T-cell (primary cell): ENCODE measurements at regions not wholly inside any gene's neighbourhood (a gene's known extent, or its start where the extent isn't known, plus 50 kb on each side); places are given as distances from the start of the nearest gene placed in this dataset.

Experiments
- ATAC-seq, 4 experiments: fragments of 200-7000 bp in 3 of 4; fragments of 150-1000 bp in 1 of 4; cut with Tn5 transposase; replicated peaks in 1 of 4; 1 replicate in 3 of 4; 2 replicates in 1 of 4; pipeline ENCODE4 v1.10.0; 2021; ENCODE audit warnings: moderate library complexity in 3 of 4, mild to moderate bottlenecking in 2 of 4, moderate number of reproducible peaks in 1 of 4
- CTCF ChIA-PET, 2 donors: fragments of 300-600 bp; sonication (Branson Sonifier 250); formaldehyde crosslinking; loops; one replicate each; lab custom pipeline; 2022; ENCODE audit warnings: antibody characterized with exemption in 2 of 2; lab: Charles Lee
- POLR2A ChIA-PET, 2 donors: fragments of 300-600 bp; sonication (Branson Sonifier 250); formaldehyde crosslinking; loops; one replicate each; lab custom pipeline; 2022; ENCODE audit warnings: antibody characterized with exemption in 2 of 2; lab: Charles Lee
- DNase-seq, 35 experiments: peaks; one replicate each; pipeline versions ENCODE4 v3.0.0 to v3.0.0-alpha.2; 2013 to 2023
- H3K27ac ChIP-seq: one replicate; pipeline ENCODE4 v1.5.1; 2013; ENCODE audit warnings: low read length
- H3K27me3 ChIP-seq, 2 experiments: replicated peaks in 1 of 2; 1 replicate in 1 of 2; 2 replicates in 1 of 2; pipeline versions ENCODE4 v1.6.1 to v1.7.0; 2013; ENCODE audit warnings: low read length in 1 of 2, mixed read lengths in 1 of 2; ENCODE audit not compliant: control insufficient read depth in 2 of 2, insufficient read depth in 2 of 2; ENCODE audit errors: extremely low read depth in 1 of 2
- H3K36me3 ChIP-seq, 2 donors: 1 replicate in 1 of 2; 2 replicates in 1 of 2; pipeline versions ENCODE4 v1.6.1 to v1.7.0; 2013; ENCODE audit warnings: low read length in 1 of 2; ENCODE audit not compliant: control insufficient read depth in 2 of 2, insufficient read depth in 1 of 2; ENCODE audit errors: extremely low read depth in 1 of 2
- H3K4me1 ChIP-seq, 2 experiments: 1 replicate in 1 of 2; 2 replicates in 1 of 2; pipeline versions ENCODE4 v1.6.1 to v1.7.0; 2013; ENCODE audit warnings: low read length in 2 of 2, mixed read lengths in 1 of 2; ENCODE audit not compliant: insufficient read depth in 2 of 2, control insufficient read depth in 1 of 2; ENCODE audit errors: extremely low read depth in 1 of 2
- H3K4me3 ChIP-seq, 2 donors: 1 replicate in 1 of 2; 2 replicates in 1 of 2; pipeline versions ENCODE4 v1.5.1 to v1.7.0; 2013; ENCODE audit warnings: mild to moderate bottlenecking in 2 of 2, low read length in 1 of 2, moderate library complexity in 1 of 2; ENCODE audit not compliant: control insufficient read depth in 1 of 2; ENCODE audit errors: extremely low read depth in 1 of 2
- H3K9me3 ChIP-seq: 2 replicates; pipeline ENCODE4 v1.7.0; 2013
- H3K27ac Mint-ChIP-seq, 2 donors: one replicate each; pipeline ENCODE4 v1.8.0; 2020 to 2021; ENCODE audit warnings: mild to moderate bottlenecking in 2 of 2, mixed read lengths in 2 of 2
- H3K27me3 Mint-ChIP-seq, 2 donors: one replicate each; pipeline ENCODE4 v1.8.0; 2021 to 2022; ENCODE audit warnings: mixed read lengths in 2 of 2
- H3K36me3 Mint-ChIP-seq: one replicate; pipeline ENCODE4 v1.8.0; 2021; ENCODE audit warnings: mixed read lengths
- H3K4me1 Mint-ChIP-seq, 3 donors: one replicate each; pipeline ENCODE4 v1.8.0; 2020 to 2022; ENCODE audit warnings: mixed read lengths in 3 of 3, mild to moderate bottlenecking in 1 of 3
- H3K4me3 Mint-ChIP-seq, 3 donors: one replicate each; pipeline ENCODE4 v1.8.0; 2020 to 2022; ENCODE audit warnings: mild to moderate bottlenecking in 3 of 3, mixed read lengths in 3 of 3, moderate library complexity in 3 of 3
- H3K9me3 Mint-ChIP-seq, 3 donors: one replicate each; pipeline ENCODE4 v1.8.0; 2020 to 2022; ENCODE audit warnings: mixed read lengths in 3 of 3
- WGBS: methylation state at CpG from one replicate; pipeline ENCODE4 v1.1.5; 2013; ENCODE audit warnings: missing lambda C conversion rate; ENCODE audit not compliant: insufficient coverage; 5-methylcytosine and 5-hydroxymethylcytosine counted together

GRCh38 chr16:64773184-64773583, 348.7 kb downstream of the CDH11 start:
- Mint-ChIP-seq H3K27ac (no peak overlapping the region), H3K27me3 (no peaks in the 10 kb centered on the region), H3K36me3 (no peaks in the 10 kb centered on the region), H3K4me1 (no peaks in the 10 kb centered on the region), H3K9me3 (peaks cover 12 to 23% (median 17%) of the 10 kb centered on the region in 3 donors), H3K4me3 (no peak overlapping the region)
- Histone ChIP-seq H3K27ac (no peak overlapping the region), H3K9me3 (no peaks in the 10 kb centered on the region), H3K27me3 (no peaks in the 10 kb centered on the region), H3K4me3 (no peak overlapping the region), H3K4me1 (no peaks in the 10 kb centered on the region), H3K36me3 (no peaks in the 10 kb centered on the region)
- POLR2A ChIA-PET = interaction anchor here in 1 of 2 donors (0.7 kb wide), 1 partner anchor 44 kb away, joined by 3 read pairs; no protein-coding TSS in a partner anchor
- no CpG with 5 or more reads among the region's 3 CpGs for WGBS
- ATAC-seq = no peak
- DNase-seq = no peak
- CTCF ChIA-PET = no interaction called here

DNA sequence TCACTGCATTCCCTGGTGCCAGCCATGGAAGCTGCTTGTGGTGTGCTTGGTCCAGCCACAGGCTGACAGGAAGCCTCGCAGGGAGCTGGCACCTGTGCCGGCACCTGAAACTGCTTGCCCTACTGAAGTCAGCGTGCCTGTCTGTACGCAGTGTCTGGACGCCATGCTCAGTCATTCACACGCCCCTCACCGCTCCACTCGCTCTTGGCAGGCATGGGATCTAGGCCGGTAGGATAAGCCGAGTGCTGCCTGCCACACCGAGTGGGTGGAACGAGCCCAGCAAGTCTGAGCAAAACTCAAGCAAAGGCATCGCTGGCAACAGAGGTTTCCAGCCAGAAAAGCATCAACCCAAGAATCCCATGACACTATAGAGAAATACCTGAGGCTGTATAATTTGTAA, 350.6 kb downstream of the CDH11 start:
- Histone ChIP-seq H3K27ac (no peak overlapping the region), H3K9me3 (no peaks in the 10 kb centered on the region), H3K4me3 (no peak overlapping the region), H3K27me3 (no peaks in the 10 kb centered on the region), H3K4me1 (no peaks in the 10 kb centered on the region), H3K36me3 (no peaks in the 10 kb centered on the region)
- WGBS = 93% methylated on average over 12 of the region's 13 CpGs
- Mint-ChIP-seq H3K36me3 (no peaks in the 10 kb centered on the region), H3K27ac (no peak overlapping the region), H3K4me1 (no peaks in the 10 kb centered on the region), H3K4me3 (no peak overlapping the region), H3K9me3 (peaks cover 13 to 26% (median 22%) of the 10 kb centered on the region in 3 donors), H3K27me3 (no peaks in the 10 kb centered on the region)
- ATAC-seq = no peak
- ChIA-PET POLR2A (no interaction called here), CTCF (no interaction called here)
- DNase-seq = no peak

- no peak overlapping the region for H3K4me3 Mint-ChIP-seq
- Histone ChIP-seq H3K9me3 (no peaks in the 10 kb centered on the region), H3K27ac (no peak overlapping the region), H3K4me3 (no peak overlapping the region), H3K27me3 (no peaks in the 10 kb centered on the region), H3K4me1 (no peaks in the 10 kb centered on the region), H3K36me3 (no peaks in the 10 kb centered on the region)
- no peaks in the 10 kb centered on the region for H3K4me1 Mint-ChIP-seq
- H3K9me3 Mint-ChIP-seq = peaks cover 20 to 32% (median 28%) of the 10 kb centered on the region in 3 donors
- no CpG with 5 or more reads among the region's 2 CpGs for WGBS
- ChIA-PET POLR2A (no interaction called here), CTCF (no interaction called here)
- no peaks in the 10 kb centered on the region for H3K27me3 Mint-ChIP-seq
- ATAC-seq (no peak), DNase-seq (no peak)
- no peaks in the 10 kb centered on the region for H3K36me3 Mint-ChIP-seq
- no peak overlapping the region for H3K27ac Mint-ChIP-seq
These were observed 359.7 kb downstream of the CDH11 start for GRCh38 chr16:64762211-64762610.

GRCh38 chr16:64754279-64754678, 367.6 kb downstream of the CDH11 start:
- peaks cover 16 to 19% (median 18%) of the 10 kb centered on the region in 3 donors for H3K9me3 Mint-ChIP-seq
- H3K27me3 Mint-ChIP-seq = no peaks in the 10 kb centered on the region
- no peak overlapping the region for H3K4me3 Mint-ChIP-seq
- H3K36me3 Mint-ChIP-seq = no peaks in the 10 kb centered on the region
- DNase-seq (no peak), ATAC-seq (no peak)
- POLR2A ChIA-PET = no interaction called here
- H3K27me3 ChIP-seq = no peaks in the 10 kb centered on the region
- H3K27ac Mint-ChIP-seq = no peak overlapping the region
- CTCF ChIA-PET = no interaction called here
- H3K4me3 ChIP-seq = no peak overlapping the region
- no peak overlapping the region for H3K27ac ChIP-seq
- WGBS = no CpG with 5 or more reads among the region's 1 CpG
- no peaks in the 10 kb centered on the region for H3K4me1 Mint-ChIP-seq
- no peaks in the 10 kb centered on the region for H3K36me3 ChIP-seq
- H3K4me1 ChIP-seq = no peaks in the 10 kb centered on the region
- no peaks in the 10 kb centered on the region for H3K9me3 ChIP-seq

DNA sequence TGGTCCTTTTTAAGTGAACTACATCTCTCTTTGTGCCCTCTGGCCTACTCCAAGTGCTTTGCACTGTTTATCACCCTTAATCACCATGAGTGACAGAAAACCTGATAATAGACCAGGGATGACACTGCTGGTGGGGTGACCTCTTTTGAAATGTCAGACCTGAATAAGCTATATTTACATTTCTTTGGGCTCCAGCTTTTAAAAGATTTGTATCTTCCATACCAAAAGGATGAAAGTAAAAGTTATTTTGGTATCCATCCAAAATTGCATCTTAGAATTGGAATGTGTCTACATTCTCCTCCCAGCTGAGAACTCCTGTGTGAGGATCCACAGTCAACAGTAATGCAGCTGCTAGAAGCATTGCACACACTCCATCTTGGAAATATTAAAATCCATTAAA, 370.0 kb downstream of the CDH11 start:
- DNase-seq (no peak), ATAC-seq (no peak)
- POLR2A ChIA-PET = no interaction called here
- no peaks in the 10 kb centered on the region for H3K27me3 Mint-ChIP-seq
- Histone ChIP-seq H3K4me3 (no peak overlapping the region), H3K27ac (no peak overlapping the region), H3K9me3 (no peaks in the 10 kb centered on the region), H3K36me3 (no peaks in the 10 kb centered on the region), H3K27me3 (no peaks in the 10 kb centered on the region), H3K4me1 (no peaks in the 10 kb centered on the region)
- H3K27ac Mint-ChIP-seq = no peak overlapping the region
- H3K4me3 Mint-ChIP-seq = no peak overlapping the region
- CTCF ChIA-PET = no interaction called here
- H3K36me3 Mint-ChIP-seq = no peaks in the 10 kb centered on the region
- H3K4me1 Mint-ChIP-seq = no peaks in the 10 kb centered on the region
- peaks cover 17 to 23% (median 21%) of the 10 kb centered on the region in 3 donors for H3K9me3 Mint-ChIP-seq

- ATAC-seq = no peak
These were observed 372.5 kb downstream of the CDH11 start for GRCh38 chr16:64749346-64749745.

More at GRCh38 chr16:64749346-64749745, 372.5 kb downstream of the CDH11 start:
- Mint-ChIP-seq H3K4me1 (no peaks in the 10 kb centered on the region), H3K27me3 (no peaks in the 10 kb centered on the region), H3K9me3 (peaks cover 20 to 23% (median 23%) of the 10 kb centered on the region in 3 donors), H3K36me3 (no peaks in the 10 kb centered on the region), H3K27ac (no peak overlapping the region), H3K4me3 (no peak overlapping the region)
- no peaks in the 10 kb centered on the region for H3K9me3 ChIP-seq
- ChIA-PET POLR2A (no interaction called here), CTCF (interaction anchor here in 1 of 2 donors (0.5 kb wide), 1 partner anchor 737 kb away, joined by 3 read pairs; no protein-coding TSS in a partner anchor)
- no peaks in the 10 kb centered on the region for H3K36me3 ChIP-seq
- no peaks in the 10 kb centered on the region for H3K27me3 ChIP-seq
- no peak overlapping the region for H3K4me3 ChIP-seq
- H3K4me1 ChIP-seq = no peaks in the 10 kb centered on the region
- no peak overlapping the region for H3K27ac ChIP-seq
- DNase-seq = no peak
